NCI-H146 (cell line): ENCODE measurements at regions not wholly inside any gene's neighbourhood (a gene's known extent, or its start where the extent isn't known, plus 50 kb on each side); places are given as distances from the start of the nearest gene placed in this dataset.

ENCODE experiments used
- DNase-seq: peaks from one replicate; lab custom pipeline; 2025; lab: John Stamatoyannopoulos, UW

DNA sequence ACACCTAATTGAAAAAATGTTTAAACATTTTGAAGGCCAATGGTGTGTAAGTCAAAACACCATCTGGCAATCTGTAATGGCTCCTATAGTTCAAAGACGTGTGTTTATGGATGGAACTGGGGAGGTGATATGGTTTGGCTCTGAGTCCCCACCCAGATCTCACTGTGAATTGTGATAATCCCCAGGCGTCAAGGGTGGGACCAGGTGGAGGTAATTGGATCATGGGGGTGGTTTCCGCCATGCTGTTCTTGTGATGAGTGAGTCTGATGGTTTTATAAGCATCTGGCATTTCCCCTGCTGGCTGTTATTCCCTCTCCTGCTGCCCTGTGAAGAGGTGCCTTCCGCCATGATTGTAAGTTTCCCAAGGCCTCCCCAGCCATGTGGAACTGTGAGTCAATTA is 52.2 kb downstream of the ADRA2C start:
- DNase-seq = no peak

DNA sequence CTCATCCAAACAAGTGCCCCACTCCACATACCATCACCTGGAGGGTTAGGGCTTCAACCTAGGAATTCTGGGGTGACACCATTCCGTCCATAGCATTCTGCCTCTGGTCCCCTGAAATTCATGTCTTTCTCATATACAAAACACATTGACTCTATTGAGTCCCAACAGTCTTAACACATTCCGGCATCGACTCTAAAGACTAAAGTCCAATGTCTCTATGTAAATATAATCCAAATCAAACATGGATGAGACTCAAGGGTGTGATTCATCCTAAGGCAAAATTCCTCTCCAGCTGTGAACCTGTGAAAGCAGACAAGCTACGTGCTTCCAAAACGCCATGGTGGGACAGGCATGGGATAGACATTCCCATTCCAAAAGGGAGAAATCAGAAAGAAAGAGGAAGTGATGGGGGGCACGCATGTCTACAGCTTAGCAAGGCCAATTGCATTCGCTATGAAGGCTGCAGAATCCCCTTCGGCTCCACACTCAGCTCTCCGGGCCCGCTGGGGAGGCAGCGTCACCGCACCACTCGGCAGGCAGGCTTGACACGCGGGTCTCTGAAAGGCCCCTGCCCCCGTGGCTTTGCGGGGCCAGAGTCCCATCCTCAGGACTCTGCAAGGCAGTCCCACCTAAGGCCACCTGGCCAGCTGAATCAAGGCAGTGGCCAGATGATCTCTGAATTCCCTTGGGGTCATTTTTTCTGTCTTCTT is 53.2 kb downstream of the ADRA2C start:
- DNase-seq = no peak

DNA sequence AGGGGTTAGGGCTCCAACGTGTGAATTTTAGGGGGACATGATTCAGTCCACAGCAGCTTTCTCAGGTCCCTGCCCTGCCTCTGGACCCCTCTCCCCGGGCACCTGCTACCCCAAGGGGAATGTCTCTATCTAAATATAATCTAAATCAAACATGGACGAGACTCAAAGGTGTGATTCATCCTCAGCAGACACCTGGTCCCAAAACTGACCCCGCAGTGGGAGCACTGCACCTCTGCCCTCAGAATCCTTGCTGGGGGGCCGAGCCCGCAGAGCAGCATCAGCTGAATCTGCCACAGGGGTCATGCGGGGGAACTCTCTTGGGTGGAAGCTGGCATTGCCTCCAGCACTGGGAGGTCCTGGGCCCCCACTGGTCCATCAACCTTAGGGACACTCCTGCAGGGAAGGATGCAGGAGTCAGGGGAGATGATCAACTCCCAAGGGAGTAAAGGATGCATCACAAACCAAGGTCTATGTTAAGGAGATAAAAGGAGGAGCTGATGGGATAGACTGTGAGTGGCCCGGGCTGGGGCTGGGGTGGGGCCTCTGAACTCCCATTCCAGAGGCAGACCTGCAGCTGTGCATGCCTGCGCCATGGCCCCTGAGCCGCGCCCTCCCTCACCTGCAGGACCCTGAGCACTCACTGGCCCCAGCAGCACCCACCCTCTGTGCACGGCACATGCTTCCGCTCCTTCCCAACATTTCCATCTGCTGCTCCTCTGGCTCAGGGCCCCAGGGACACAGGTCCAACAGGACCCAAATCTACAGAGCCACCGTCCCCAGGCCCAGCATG is 54.0 kb downstream of the ADRA2C start:
- no peak for DNase-seq

DNA sequence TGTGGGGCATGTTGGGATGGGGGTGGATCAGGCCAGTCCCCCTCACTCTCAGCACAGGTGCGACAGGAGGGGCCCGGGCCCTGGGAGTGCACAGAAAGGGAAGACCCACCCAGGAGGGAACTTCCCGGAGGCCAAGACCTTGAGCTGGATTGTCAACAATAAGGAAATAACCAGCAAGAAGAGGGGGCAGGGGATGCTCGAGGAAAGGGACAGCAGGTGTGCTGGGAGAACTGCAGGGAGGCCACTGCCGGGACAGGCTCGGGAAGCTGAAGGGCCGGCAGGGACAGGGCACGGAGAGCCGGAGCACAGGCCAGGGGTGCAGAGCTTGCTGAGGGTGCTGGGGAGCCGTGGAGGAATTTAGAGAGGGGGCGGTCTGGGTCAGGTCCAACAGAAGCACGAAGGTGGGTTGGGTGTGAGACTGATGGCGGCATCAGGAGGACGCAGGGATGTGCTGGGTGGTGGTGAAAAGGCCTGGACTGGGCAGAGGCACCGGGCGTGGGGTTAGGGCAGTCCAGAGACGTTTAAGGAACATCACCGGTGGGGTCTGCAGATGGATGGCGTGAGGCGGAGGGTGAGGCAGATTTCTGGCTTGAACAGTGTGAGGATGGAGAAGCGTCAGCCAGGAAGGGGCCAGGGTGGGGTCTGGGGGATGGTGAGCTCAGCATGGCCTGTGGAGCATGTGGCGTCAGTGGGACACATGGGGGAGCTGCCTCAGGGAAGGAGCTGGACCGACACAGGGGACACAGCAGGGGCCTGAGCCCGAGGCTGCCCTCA is 54.8 kb downstream of the ADRA2C start:
- no peak for DNase-seq

DNA sequence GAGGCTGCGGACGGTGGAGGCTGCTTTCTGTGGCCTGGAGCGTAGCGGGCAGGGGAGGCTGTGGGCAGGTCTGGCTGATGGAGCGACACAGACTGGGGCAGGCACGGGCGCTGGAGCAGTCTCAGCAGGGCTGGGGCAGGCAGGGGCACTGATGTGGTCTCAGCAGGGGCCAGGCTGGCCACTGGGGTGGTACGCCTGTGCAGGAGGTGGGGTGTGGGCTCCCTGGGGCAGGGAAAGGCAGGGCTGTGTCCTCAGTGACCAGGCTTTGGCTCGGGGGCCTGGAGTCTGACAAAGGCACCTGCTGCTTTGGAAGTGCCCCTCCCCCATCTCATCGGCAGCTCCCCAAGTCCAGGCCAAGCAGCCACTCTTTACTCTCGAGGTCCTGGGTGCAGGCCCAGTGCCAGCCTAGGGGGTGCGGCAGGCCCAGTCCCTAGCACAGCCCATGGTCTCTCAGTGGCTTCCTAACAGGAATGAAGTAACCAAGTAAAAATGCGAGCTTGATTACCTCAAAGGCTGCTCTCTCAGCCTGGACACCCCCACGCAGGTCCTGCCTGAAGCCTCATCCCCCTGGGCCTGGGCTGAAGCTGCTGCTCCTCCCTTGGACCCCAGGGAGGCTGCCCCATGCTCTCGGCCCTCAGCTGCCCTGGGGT is 55.5 kb downstream of the ADRA2C start:
- no peak for DNase-seq

DNA sequence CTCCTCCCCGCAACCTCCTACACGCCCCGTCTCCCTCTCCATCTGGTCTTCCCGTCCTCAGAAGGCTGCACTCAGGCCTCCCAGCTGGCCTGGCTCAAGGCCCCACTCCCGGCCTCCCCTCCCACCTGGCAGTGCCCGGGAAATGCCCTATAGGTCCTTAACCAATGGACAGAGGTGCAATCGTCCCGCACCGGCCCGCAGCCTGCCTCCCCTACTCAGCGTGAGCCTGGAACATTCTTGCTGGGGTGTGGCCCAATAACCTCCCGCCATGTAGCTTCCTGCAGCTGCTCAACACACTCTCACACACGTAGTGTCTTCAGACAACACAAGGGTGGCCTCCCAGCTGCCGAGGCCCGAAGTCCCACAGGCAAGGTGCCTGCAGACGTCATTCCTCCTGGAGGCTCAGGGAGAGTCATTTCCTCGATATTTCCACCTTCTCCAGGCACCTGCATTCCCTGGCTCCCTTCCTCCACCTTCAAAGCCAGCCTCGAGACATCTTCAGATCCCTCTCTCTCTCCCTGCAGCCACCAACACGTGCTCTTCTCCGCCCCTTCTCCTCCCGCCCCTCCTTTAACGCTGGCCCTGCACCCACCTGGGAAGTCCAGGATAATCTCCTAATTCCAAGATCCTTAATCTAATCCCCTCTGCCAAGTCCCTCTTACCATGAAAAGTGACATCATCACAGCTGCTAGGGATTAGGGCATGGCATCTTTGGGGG is 56.2 kb downstream of the ADRA2C start:
- DNase-seq = no peak

DNA sequence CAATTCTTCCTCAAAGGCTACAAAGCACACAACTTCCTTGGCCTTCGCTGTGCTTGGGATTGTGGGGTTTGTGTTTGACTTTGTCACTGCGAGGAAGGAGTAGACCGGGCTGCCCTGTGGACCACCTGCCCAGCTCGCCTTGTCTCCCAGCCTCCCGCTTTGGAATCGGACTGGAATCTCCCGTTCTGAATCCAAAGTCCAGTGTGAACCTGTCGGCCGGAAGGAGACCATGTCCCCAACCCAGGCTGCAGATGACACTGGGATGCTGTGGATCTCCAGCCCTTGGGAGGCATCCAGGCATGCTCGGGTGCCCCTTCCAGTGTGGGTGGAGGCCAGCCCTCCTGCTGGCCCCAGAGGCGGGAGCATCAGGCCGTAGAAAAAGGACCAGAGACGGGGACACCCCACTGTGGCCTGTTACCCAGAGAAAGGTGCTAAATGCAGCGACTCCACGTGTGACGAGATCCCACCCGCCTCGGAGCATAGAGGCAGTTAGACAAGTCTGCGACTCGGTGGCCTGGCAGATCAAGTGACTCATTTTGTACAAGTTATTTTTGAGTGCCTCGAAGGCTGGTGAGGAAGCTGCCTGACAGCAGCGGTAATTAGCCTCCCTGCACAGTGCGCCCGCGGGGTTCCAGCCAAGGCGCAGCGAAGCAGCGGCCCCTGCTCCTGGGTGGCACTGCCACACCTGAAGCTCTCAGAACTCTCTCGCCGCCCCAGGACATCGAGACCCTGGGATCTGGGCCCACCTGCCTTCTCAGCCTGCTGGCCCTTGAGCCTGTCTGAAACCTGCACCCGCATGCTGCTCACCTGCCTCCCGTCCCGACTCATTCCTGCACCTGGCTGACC is 57.5 kb downstream of the ADRA2C start:
- no peak for DNase-seq

DNA sequence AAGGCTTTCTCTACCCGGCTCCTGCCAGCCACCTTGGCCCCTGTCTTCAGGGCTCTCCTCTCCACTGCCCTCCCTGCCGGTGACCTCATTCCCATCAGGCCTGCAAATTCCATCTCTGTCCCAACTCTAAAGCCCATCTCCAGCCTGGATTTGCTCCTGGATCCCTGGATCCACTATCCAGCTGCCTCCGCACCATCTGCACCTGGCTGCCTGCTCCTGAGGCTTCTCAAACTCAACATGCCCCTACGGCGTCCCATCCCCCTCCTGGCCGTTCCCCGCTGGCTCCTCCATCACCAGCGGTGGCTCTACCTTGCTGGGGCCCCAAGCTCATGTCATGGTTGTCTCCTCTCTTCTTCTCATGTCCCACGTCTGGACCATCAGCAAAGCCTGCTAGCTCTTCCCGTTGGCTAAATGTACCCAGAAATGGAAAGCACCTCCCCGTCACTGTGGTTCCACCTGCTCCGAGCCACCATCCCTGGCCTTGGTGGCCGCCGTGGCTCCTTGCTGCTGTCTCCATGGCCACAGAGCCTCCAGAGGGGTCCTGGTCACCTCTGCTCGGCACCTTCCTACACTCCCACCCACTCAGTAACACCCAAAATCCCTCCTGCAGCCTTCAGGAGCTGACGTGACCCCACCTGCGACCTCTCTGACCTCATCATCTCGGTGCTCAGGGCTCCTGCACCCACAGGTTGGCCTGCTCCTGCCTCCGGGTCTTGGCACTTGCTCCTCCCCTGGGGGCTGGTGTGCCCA is 58.5 kb downstream of the ADRA2C start:
- no peak for DNase-seq

DNA sequence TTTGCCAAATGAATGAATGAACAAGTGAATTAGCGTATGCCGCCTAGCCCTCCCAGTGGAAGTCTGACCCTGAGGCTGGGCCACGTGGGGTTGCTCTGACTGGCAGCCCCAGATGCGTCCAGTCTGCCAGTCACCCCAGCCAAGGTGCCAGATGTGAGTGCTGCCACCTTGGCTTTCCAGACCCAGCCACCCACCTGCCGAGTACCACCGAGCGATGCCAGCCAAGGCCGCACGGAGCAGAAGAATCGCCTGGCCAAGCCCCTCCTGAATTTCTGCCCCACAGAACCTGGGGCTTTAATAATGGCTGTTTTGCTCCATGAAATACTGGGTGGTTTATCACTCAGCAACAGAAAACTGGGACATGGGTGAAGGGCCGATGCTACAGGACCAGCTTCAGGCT is 59.3 kb downstream of the ADRA2C start:
- no peak for DNase-seq

DNA sequence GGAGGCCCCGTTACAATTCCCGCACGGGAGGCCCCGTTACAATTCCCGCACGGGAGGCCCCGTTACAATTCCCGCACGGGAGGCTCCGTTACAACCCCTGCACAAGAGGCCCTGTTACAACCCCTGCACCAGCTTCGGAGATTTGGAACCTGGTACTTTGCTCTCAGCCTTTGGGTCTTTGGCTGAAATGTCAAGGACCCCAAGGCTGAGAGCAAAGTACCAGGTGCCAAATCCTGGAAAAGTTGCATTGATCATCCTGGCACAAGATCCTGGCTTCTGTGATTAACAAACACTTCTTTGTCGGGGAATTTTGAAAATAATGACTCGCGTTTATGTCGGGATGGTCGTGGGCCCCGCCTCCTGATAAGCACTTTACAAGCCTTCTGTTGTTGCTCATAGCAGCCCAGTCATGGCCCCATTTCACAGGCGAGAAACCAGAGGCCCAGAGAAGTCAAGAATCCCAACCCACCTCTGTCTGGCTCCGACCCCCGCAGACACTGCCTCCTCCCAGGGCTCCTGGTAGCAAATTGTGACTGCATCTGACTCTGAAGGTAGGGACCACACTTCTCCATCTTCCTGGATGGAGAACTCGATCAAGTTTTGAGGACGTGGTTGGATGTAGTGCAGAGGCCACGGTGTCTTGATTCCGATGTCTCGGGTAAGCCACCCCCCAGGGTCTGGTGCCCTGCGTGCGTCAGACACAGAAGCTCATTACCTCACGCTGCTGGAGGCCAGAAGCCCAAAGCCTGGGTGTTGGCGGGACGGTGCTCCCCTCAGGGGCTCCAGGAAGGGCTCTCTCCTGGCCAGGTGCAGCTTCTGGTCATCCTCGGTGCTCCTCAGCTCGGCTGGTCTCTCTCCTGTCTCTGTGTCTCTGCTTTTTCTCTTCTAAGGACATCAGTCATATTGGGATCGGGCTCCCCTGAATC is 60.3 kb downstream of the ADRA2C start:
- DNase-seq = no peak

DNA sequence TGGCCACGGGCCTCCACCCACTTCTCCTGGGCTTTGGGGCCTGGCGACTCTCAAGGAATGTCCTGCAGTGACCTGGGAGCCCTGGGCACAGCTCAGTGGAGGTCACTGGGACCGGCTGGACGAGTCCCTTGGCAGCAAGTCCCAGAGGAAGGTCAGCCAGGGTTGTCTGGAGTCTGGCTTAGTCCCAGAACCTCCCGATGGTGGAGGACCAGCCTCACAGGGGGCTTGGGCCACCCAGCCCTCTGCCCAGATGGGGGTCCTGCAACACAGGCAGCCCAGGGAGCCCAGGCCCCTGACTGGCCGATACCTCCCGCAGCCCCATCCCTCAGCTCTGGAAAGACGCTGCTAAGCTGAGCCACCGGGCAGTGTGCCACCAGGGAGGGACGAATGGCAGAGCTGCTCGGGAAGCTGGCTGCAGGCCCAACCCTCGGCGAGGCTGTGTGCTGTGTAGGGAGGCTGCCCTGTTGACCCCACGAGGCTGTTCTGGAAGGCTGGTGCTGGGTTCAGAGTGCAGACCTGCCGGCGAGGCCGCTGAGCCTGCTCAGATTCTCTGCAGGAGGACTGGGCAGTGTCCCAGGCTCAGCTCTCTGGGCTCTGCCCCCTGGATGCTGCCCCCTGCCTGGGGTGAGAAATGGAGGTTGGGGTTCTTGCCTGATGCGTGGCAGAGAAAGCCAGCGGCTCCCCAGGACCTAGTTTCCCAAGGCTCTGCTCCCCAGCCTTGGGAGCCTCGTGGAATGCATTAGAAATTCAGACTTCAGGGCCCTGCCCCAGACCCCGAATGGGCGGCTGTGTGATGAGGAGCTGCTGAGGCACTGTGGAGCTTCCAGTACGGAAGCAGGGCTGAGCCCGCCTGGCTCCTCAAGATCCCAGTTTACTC is 61.7 kb downstream of the ADRA2C start:
- DNase-seq = no peak

DNA sequence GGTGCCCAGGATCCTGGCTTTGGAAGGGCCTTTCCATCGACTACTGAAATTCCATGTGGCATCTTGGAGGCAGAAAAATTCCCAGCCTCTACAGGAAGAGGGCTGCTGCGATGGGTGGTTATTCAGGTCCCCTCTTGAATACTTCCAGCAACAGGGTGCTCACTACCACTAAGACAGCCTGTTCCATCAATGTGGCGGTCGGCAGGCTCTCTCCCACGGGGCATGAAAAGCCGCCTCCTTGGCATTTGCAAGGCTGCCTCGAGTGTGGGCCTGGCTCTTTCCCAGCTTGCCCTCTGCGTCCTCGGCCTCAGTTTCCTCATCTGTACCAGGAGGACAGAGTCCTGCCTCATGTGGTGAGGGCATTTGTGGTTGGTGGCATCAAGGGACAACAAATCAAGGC is 62.4 kb downstream of the ADRA2C start:
- DNase-seq = no peak

DNA sequence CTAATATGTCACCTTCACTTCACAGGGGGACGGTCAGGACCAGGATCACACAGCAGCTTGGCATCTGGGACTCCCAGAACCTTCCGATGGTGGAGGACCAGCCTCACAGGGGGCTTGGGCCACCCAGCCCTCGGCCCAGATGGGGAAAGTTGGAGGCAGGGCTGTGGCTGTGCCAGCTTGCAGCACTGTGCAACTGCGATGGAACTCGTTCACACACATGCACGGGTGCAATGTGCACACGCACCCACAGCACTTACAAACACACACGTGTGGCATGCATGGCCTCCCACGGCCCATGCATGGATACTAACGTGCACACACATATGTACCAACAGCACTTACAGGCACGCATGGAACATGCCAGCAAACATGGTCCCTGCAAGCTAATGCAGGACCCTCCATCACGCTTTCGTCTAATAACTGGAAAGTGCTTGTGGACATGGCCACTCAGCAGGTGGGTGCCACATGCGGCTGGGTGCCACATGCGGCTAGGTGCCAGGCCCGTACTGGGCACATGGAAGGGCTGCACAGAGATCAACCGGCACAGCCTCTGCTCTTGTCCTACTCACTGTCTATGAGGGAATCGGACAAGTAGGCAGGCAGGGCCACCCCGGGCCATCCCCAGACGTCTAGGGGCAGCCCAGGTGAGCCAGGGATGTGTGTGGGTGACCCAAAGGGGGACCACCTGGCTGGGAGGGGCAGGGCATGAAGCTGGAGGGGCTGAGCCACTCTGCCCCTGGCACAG is 63.2 kb downstream of the ADRA2C start:
- no peak for DNase-seq

DNA sequence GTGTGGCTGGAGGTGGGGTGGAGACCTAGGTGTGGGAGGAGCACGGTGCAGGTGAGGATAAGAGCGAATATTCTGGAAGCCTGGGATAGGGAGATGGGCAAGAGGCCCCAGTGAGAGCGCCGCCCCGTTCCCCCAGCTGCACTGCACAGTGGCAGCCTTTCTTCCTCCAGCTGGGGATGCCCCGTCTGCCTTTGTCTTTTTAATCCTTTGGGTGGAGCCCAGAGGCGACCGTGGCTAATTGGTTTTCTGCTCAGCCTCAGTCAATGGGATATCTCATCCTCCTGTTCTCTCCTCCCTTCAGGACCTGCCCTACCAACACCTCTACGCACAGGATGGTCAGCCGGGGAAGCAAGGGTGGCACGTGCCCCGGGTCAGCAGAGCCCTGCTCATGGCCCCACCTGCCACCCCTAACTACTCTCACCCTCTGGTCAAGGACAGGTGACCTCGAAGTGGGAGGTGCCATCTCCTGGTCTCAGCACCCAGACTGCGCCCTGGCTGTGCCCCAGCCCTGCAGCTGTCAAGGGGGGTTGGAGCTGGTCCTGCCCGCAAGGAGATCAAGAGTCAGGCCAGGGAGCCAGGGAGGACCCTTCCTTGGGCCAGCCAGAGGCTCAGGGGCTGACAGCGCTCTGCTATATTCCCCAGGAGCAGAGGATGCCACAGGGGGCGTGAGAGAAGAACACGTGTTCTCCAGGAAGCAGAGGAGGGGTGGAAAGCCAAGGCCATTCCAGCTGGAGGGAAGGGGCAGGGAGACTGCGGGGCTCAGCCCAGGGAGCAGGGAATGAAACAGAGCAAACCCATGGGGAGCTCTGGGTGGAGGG is 64.0 kb downstream of the ADRA2C start:
- no peak for DNase-seq

DNA sequence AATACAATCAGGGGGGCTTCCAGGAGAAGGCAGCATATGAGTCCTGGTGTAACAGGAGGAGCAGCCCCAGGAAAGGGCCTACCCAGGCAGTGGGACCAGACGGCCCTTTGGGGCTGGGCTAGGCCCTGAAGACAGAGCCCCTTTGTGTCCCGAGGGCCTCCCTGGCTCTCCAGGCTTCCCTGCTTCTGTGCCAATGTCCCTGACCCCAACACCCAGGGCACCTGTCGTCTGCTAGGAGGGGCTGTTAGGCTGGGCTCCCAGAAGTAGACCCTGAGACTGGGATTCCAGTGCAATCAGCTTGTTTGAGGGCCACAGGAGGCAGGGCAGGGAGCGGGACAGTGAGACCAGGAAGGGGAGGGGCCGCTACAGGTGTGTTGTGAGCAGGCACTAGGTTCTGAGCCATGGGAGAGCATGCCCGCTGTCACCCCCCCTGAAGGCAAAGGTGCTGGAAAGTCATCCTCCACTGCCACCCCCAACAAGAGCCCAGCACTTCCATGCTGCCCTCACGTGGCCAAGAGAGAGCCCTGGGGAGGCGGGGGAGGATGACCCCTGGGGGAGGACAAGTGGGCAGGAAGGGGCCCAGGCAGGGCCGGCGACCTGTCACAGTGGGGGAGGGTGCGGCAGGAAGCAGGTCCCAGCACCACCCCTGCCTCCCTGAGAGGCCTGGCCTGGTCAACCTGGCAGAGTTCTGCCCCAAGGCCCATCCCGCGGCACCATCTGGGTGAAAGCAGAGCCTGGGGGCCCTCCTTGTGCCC is 64.8 kb downstream of the ADRA2C start:
- DNase-seq = no peak
